Tibial nerve (tissue), 4 donors: ENCODE measurements at regions not wholly inside any gene's neighbourhood (a gene's known extent, or its start where the extent isn't known, plus 50 kb on each side); places are given as distances from the start of the nearest gene placed in this dataset.

Experiments used
- DNase-seq, 2 donors: peaks; one replicate each; pipeline ENCODE4 v3.0.0-alpha.2; 2019; ENCODE audit warnings: low spot score in 2 of 2
- H3K27ac ChIP-seq, 4 donors: fragments of 200-600 bp; sonication (generic) in 3 of 4; one replicate each; pipeline ENCODE4 v1.5.1; 2017 to 2019; ENCODE audit warnings: mild to moderate bottlenecking in 1 of 4
- H3K27me3 ChIP-seq, 2 donors: fragments of 200-600 bp; sonication (generic) in 1 of 2; one replicate each; pipeline versions ENCODE4 v1.5.1 to v1.6.0; 2017 to 2019
- H3K36me3 ChIP-seq, 3 donors: fragments of 200-600 bp; sonication (generic); one replicate each; pipeline ENCODE4 v1.5.1; 2018 to 2019
- H3K4me1 ChIP-seq, 4 donors: fragments of 200-600 bp; sonication (generic) in 3 of 4; one replicate each; pipeline ENCODE4 v1.5.1; 2017 to 2019
- H3K4me3 ChIP-seq, 4 donors: fragments of 200-600 bp; sonication (generic) in 3 of 4; one replicate each; pipeline ENCODE4 v1.5.1; 2017 to 2019; ENCODE audit warnings: mild to moderate bottlenecking in 1 of 4, moderate library complexity in 1 of 4
- H3K9me3 ChIP-seq, 4 donors: fragments of 200-600 bp; sonication (generic) in 3 of 4; one replicate each; pipeline ENCODE4 v1.5.1; 2017 to 2019
- CTCF ChIP-seq, 5 experiments: fragments of 200-600 bp in 3 of 5; fragments of 450-650 bp in 2 of 5; sonication (generic) in 3 of 5; IDR thresholded peaks; one replicate each; pipeline ENCODE4 v1.5.1; 2016 to 2019; ENCODE audit warnings: antibody characterized with exemption in 5 of 5, mild to moderate bottlenecking in 3 of 5, moderate library complexity in 2 of 5
- EP300 ChIP-seq, 2 donors: sonication (generic); formaldehyde crosslinking; IDR thresholded peaks; one replicate each; pipeline ENCODE4 v1.6.1; 2017; ENCODE audit warnings: antibody characterized with exemption in 2 of 2, mild to moderate bottlenecking in 1 of 2
- POLR2A ChIP-seq, 2 donors: fragments of 450-650 bp; IDR thresholded peaks; one replicate each; pipeline ENCODE4 v1.6.1; 2017; ENCODE audit warnings: antibody characterized with exemption in 2 of 2, mild to moderate bottlenecking in 2 of 2, moderate library complexity in 2 of 2
- WGBS, 2 donors: methylation state at CpG; one replicate each; pipeline ENCODE4 v1.1.5; 2018; 5-methylcytosine and 5-hydroxymethylcytosine counted together

GRCh38 chr2:83695530-83695929 lies 763.5 kb downstream of the SUCLG1 start:
- 76 to 77% methylated on average over 7 of the region's 7 CpGs for WGBS, 2 donors
- H3K27me3 ChIP-seq: no peaks in the 10 kb centered on the region
- no peak for DNase-seq
- no peak overlapping the region for H3K27ac ChIP-seq
- H3K9me3 ChIP-seq: no peaks in the 10 kb centered on the region
- no peaks in the 10 kb centered on the region for H3K36me3 ChIP-seq
- TF ChIP-seq EP300 (IDR thresholded peaks at IDR 0.05) (no peak), CTCF (IDR thresholded peaks at IDR 0.05) (no peak), POLR2A (IDR thresholded peaks at IDR 0.05) (no peak)
- H3K4me1 ChIP-seq: no peaks in the 10 kb centered on the region
- H3K4me3 ChIP-seq: no peak overlapping the region

GRCh38 chr2:83695037-83695436 lies 764.0 kb downstream of the SUCLG1 start:
- 91 to 93% methylated on average over 13 of the region's 13 CpGs for WGBS, 2 donors
- no peak overlapping the region for H3K4me3 ChIP-seq
- no peak overlapping the region for H3K27ac ChIP-seq
- no peaks in the 10 kb centered on the region for H3K4me1 ChIP-seq
- no peaks in the 10 kb centered on the region for H3K36me3 ChIP-seq
- TF ChIP-seq POLR2A (IDR thresholded peaks at IDR 0.05) (no peak), EP300 (IDR thresholded peaks at IDR 0.05) (no peak), CTCF (IDR thresholded peaks at IDR 0.05) (no peak)
- no peaks in the 10 kb centered on the region for H3K27me3 ChIP-seq
- no peak for DNase-seq
- no peaks in the 10 kb centered on the region for H3K9me3 ChIP-seq

- H3K27me3 ChIP-seq: no peaks in the 10 kb centered on the region
- DNase-seq: no peak
- no peaks in the 10 kb centered on the region for H3K9me3 ChIP-seq
- H3K4me3 ChIP-seq: no peak overlapping the region
- H3K4me1 ChIP-seq: no peaks in the 10 kb centered on the region
- H3K27ac ChIP-seq: no peak overlapping the region
- H3K36me3 ChIP-seq: no peaks in the 10 kb centered on the region
- TF ChIP-seq POLR2A (IDR thresholded peaks at IDR 0.05): no peak
- TF ChIP-seq CTCF (IDR thresholded peaks at IDR 0.05): no peak
- no peak for TF ChIP-seq EP300 (IDR thresholded peaks at IDR 0.05)
These were observed 769.7 kb downstream of the SUCLG1 start for GRCh38 chr2:83689402-83689801.

- H3K4me3 ChIP-seq: no peak overlapping the region
- TF ChIP-seq EP300 (IDR thresholded peaks at IDR 0.05) (no peak), CTCF (IDR thresholded peaks at IDR 0.05) (no peak), POLR2A (IDR thresholded peaks at IDR 0.05) (no peak)
- no peaks in the 10 kb centered on the region for H3K9me3 ChIP-seq
- H3K27ac ChIP-seq: no peak overlapping the region
- DNase-seq: peak in 1 of 2 donors; percentile 7
- no peaks in the 10 kb centered on the region for H3K27me3 ChIP-seq
- H3K36me3 ChIP-seq: no peaks in the 10 kb centered on the region
- H3K4me1 ChIP-seq: no peaks in the 10 kb centered on the region
These were observed 772.2 kb downstream of the SUCLG1 start for GRCh38 chr2:83686863-83687262.

GRCh38 chr2:83674050-83674449 lies 785.0 kb downstream of the SUCLG1 start:
- no peaks in the 10 kb centered on the region for H3K36me3 ChIP-seq
- H3K27me3 ChIP-seq: no peaks in the 10 kb centered on the region
- H3K4me1 ChIP-seq: no peaks in the 10 kb centered on the region
- H3K27ac ChIP-seq: no peak overlapping the region
- TF ChIP-seq POLR2A (IDR thresholded peaks at IDR 0.05) (no peak), EP300 (IDR thresholded peaks at IDR 0.05) (no peak), CTCF (IDR thresholded peaks at IDR 0.05) (no peak)
- 83 to 93% methylated on average over 3 of the region's 3 CpGs for WGBS, 2 donors
- DNase-seq: no peak
- H3K4me3 ChIP-seq: no peak overlapping the region
- peaks cover 0 to 4% (median 0%) of the 10 kb centered on the region in 4 donors for H3K9me3 ChIP-seq
